OCI-LY7 (cell line): ENCODE measurements at regions not wholly inside any gene's neighbourhood (a gene's known extent, or its start where the extent isn't known, plus 50 kb on each side); places are given as distances from the start of the nearest gene placed in this dataset.

ENCODE experiments used
- EZH2phosphoT487 ChIP-seq: fragments of 200-600 bp; sonication (generic); IDR thresholded peaks from 2 replicates; pipeline ENCODE4 v1.6.1; 2018; ENCODE audit warnings: low read depth, borderline replicate concordance, mild to moderate bottlenecking, mixed run types, antibody characterized with exemption, low read length, moderate library complexity, mixed read lengths
- TF ChIP-seq, protein P1 (sequence below): fragments of 200-600 bp; sonication (generic); conservative IDR thresholded peaks from 2 replicates; pipeline ENCODE4 v1.5.1; 2014; ENCODE audit warnings: mild to moderate bottlenecking, antibody characterized with exemption, low read length, moderate library complexity, mixed read lengths

GRCh38 chr20:6898928-6899327, 131.4 kb downstream of the BMP2 start:
- TF ChIP-seq, protein P1, sequence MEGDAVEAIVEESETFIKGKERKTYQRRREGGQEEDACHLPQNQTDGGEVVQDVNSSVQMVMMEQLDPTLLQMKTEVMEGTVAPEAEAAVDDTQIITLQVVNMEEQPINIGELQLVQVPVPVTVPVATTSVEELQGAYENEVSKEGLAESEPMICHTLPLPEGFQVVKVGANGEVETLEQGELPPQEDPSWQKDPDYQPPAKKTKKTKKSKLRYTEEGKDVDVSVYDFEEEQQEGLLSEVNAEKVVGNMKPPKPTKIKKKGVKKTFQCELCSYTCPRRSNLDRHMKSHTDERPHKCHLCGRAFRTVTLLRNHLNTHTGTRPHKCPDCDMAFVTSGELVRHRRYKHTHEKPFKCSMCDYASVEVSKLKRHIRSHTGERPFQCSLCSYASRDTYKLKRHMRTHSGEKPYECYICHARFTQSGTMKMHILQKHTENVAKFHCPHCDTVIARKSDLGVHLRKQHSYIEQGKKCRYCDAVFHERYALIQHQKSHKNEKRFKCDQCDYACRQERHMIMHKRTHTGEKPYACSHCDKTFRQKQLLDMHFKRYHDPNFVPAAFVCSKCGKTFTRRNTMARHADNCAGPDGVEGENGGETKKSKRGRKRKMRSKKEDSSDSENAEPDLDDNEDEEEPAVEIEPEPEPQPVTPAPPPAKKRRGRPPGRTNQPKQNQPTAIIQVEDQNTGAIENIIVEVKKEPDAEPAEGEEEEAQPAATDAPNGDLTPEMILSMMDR = no peak
- no peak for TF ChIP-seq EZH2phosphoT487
